H1 (cell line): ENCODE measurements at regions not wholly inside any gene's neighbourhood (a gene's known extent, or its start where the extent isn't known, plus 50 kb on each side); places are given as distances from the start of the nearest gene placed in this dataset.

Experiments
- CTCF ChIA-PET: fragments of 300-600 bp; sonication (Branson Sonifier 250); formaldehyde crosslinking; loops from one replicate; lab custom pipeline; 2021; ENCODE audit not compliant: partially characterized antibody; lab: Charles Lee
- POLR2A ChIA-PET: fragments of 300-600 bp; sonication (Branson Sonifier 250); formaldehyde crosslinking; loops from one replicate; lab custom pipeline; 2021; ENCODE audit warnings: inconsistent platforms; ENCODE audit not compliant: partially characterized antibody; lab: Charles Lee
- DNase-seq, 2 experiments: peaks; one replicate each; pipeline versions ENCODE4 v3.0.0 to v3.0.0-alpha.2; 2010 to 2022; ENCODE audit warnings: low spot score in 2 of 2, low read depth in 1 of 2, mixed read lengths in 1 of 2
- FAIRE-seq: peaks from 2 replicates; lab custom pipeline; 2011; peaks lifted over from hg19 to GRCh38; lab: Jason Lieb, UNC
- H2AFZ ChIP-seq: 2 replicates; pipeline ENCODE4 v1.8.1; 2012; ENCODE audit warnings: low read length, inconsistent platforms
- H2AK5ac ChIP-seq: 2 replicates; pipeline ENCODE4 v1.6.1; 2013; ENCODE audit warnings: low read depth, low read length
- H2BK120ac ChIP-seq: replicated peaks from 2 replicates; pipeline ENCODE3; 2013; ENCODE audit warnings: low read depth, low read length, inconsistent platforms
- H2BK12ac ChIP-seq: 2 replicates; pipeline ENCODE4 v1.6.1; 2013; ENCODE audit warnings: low read depth, low read length
- H2BK15ac ChIP-seq: 2 replicates; pipeline ENCODE4 v1.6.1; 2013; ENCODE audit warnings: low read length
- H2BK20ac ChIP-seq: 2 replicates; pipeline ENCODE4 v1.6.1; 2013; ENCODE audit warnings: low read length
- H2BK5ac ChIP-seq: 2 replicates; pipeline ENCODE4 v1.6.1; 2013; ENCODE audit warnings: low read depth, low read length
- H3K14ac ChIP-seq: 2 replicates; pipeline ENCODE4 v1.6.1; 2013; ENCODE audit warnings: inconsistent platforms; ENCODE audit not compliant: insufficient read length
- H3K18ac ChIP-seq: 2 replicates; pipeline ENCODE4 v1.6.1; 2013; ENCODE audit warnings: low read length; ENCODE audit errors: extremely low read depth
- H3K23ac ChIP-seq: 2 replicates; pipeline ENCODE4 v1.6.1; 2013; ENCODE audit warnings: inconsistent platforms; ENCODE audit not compliant: insufficient read length
- H3K23me2 ChIP-seq: 2 replicates; pipeline ENCODE4 v1.6.1; 2013; ENCODE audit warnings: low read depth, low read length
- H3K27ac ChIP-seq: 2 replicates; pipeline ENCODE4 v1.6.1; 2011; ENCODE audit warnings: low read depth, low read length, inconsistent platforms
- H3K27me3 ChIP-seq, 4 experiments: replicated peaks in 1 of 4; 1 replicate in 1 of 4; 2 replicates in 3 of 4; pipeline versions ENCODE4 v1.6.1 to v1.8.1; 2011 to 2013; ENCODE audit warnings: low read length in 3 of 4, mild to moderate bottlenecking in 3 of 4, inconsistent platforms in 2 of 4, mixed read lengths in 2 of 4, moderate library complexity in 1 of 4; ENCODE audit not compliant: control insufficient read depth in 3 of 4, insufficient read depth in 3 of 4; ENCODE audit errors: extremely low read depth in 1 of 4
- H3K36me3 ChIP-seq, 4 experiments: 2 replicates each; pipeline versions ENCODE4 v1.6.1 to v1.8.1; 2011 to 2013; ENCODE audit warnings: mild to moderate bottlenecking in 4 of 4, low read length in 3 of 4, moderate library complexity in 2 of 4, control low read depth in 1 of 4, inconsistent platforms in 1 of 4; ENCODE audit not compliant: insufficient read depth in 4 of 4, control insufficient read depth in 2 of 4
- H3K4ac ChIP-seq: replicated peaks from 2 replicates; pipeline ENCODE3; 2013; ENCODE audit warnings: low read length, low read depth, mixed read lengths, inconsistent platforms; ENCODE audit not compliant: insufficient read length
- H3K4me1 ChIP-seq, 4 experiments: replicated peaks in 1 of 4; 1 replicate in 1 of 4; 2 replicates in 3 of 4; pipeline versions ENCODE4 v1.6.1 to v1.8.1; 2011 to 2013; ENCODE audit warnings: low read length in 3 of 4, inconsistent platforms in 2 of 4, mixed read lengths in 1 of 4; ENCODE audit not compliant: insufficient read depth in 4 of 4, control insufficient read depth in 3 of 4
- H3K4me2 ChIP-seq, 2 experiments: 2 replicates each; pipeline versions ENCODE4 v1.6.1 to v1.8.1; 2011 to 2013; ENCODE audit warnings: low read depth in 2 of 2, low read length in 2 of 2, control low read depth in 1 of 2, inconsistent platforms in 1 of 2, mild to moderate bottlenecking in 1 of 2; ENCODE audit not compliant: insufficient read depth in 1 of 2
- H3K4me3 ChIP-seq, 4 experiments: fragments of 200-600, 300-600 bp in 1 of 4; sonication (generic), shearing (Covaris generic), sonication (Bioruptor Twin) in 1 of 4; 2 replicates each; pipeline versions ENCODE4 v1.5.1 to v1.8.1; 2011 to 2016; ENCODE audit warnings: low read length in 4 of 4, low read depth in 3 of 4, control low read depth in 2 of 4, inconsistent platforms in 2 of 4, mild to moderate bottlenecking in 2 of 4, mixed read lengths in 1 of 4, moderate library complexity in 1 of 4; ENCODE audit not compliant: insufficient read depth in 2 of 4; ENCODE audit errors: extremely low read depth in 1 of 4
- H3K56ac ChIP-seq: replicated peaks from 2 replicates; pipeline ENCODE3; 2013; ENCODE audit warnings: low read depth, mild to moderate bottlenecking, mixed read lengths, low read length, inconsistent platforms; ENCODE audit not compliant: insufficient read length
- H3K79me1 ChIP-seq: 2 replicates; pipeline ENCODE4 v1.6.1; 2013; ENCODE audit warnings: low read depth, low read length, control low read depth
- H3K79me2 ChIP-seq, 2 experiments: 2 replicates each; pipeline versions ENCODE4 v1.6.1 to v1.8.1; 2012 to 2013; ENCODE audit warnings: low read length in 2 of 2, mild to moderate bottlenecking in 2 of 2, inconsistent platforms in 1 of 2; ENCODE audit not compliant: insufficient read depth in 2 of 2, control insufficient read depth in 1 of 2
- H3K9ac ChIP-seq, 4 experiments: replicated peaks in 1 of 4; 1 replicate in 1 of 4; 2 replicates in 3 of 4; pipeline versions ENCODE4 v1.6.1 to v1.8.1; 2011 to 2013; ENCODE audit warnings: low read depth in 3 of 4, low read length in 3 of 4, control low read depth in 2 of 4, mild to moderate bottlenecking in 2 of 4, moderate library complexity in 2 of 4, inconsistent platforms in 1 of 4; ENCODE audit errors: extremely low read depth in 1 of 4
- H3K9me3 ChIP-seq, 2 experiments: 2 replicates each; pipeline versions ENCODE4 v1.6.1 to v1.8.1; 2012 to 2013; ENCODE audit warnings: mild to moderate bottlenecking in 2 of 2, moderate library complexity in 2 of 2, control low read depth in 1 of 2, inconsistent platforms in 1 of 2, low read depth in 1 of 2, low read length in 1 of 2, mixed read lengths in 1 of 2; ENCODE audit not compliant: insufficient read depth in 2 of 2
- H4K20me1 ChIP-seq, 2 experiments: replicated peaks in 1 of 2; 2 replicates each; pipeline versions ENCODE3 to v1.8.1; 2011 to 2013; ENCODE audit warnings: inconsistent platforms in 2 of 2, low read length in 2 of 2, mild to moderate bottlenecking in 1 of 2; ENCODE audit not compliant: insufficient read depth in 2 of 2, control insufficient read depth in 1 of 2
- H4K5ac ChIP-seq: 2 replicates; pipeline ENCODE4 v1.6.1; 2013; ENCODE audit warnings: low read length, low read depth, mixed read lengths, inconsistent platforms; ENCODE audit not compliant: insufficient read length
- H4K8ac ChIP-seq: 2 replicates; pipeline ENCODE4 v1.8.0; 2013; ENCODE audit warnings: mild to moderate bottlenecking, moderate library complexity, low read length, inconsistent platforms; ENCODE audit not compliant: insufficient read depth; ENCODE audit errors: extremely low read depth
- H4K91ac ChIP-seq: replicated peaks from 2 replicates; pipeline ENCODE3; 2013; ENCODE audit warnings: low read length, mixed read lengths, inconsistent platforms; ENCODE audit not compliant: insufficient read length
- CBX8 ChIP-seq: fragments of 300-800, 300-1000 bp; sonication (generic); IDR thresholded peaks from 2 replicates; pipeline ENCODE4 v1.7.1; 2016; ENCODE audit warnings: low read depth, low read length, borderline replicate concordance
- HDAC2 ChIP-seq, 2 experiments: fragments of 300-600 bp in 1 of 2; sonication (generic) in 1 of 2; IDR thresholded peaks; 2 replicates each; pipeline ENCODE4 v1.6.1; 2011 to 2012; ENCODE audit warnings: low read depth in 2 of 2, low read length in 2 of 2, mild to moderate bottlenecking in 2 of 2, moderate library complexity in 2 of 2, borderline replicate concordance in 1 of 2, inconsistent platforms in 1 of 2
- JUN ChIP-seq: IDR thresholded peaks from 2 replicates; pipeline ENCODE4 v1.6.1; 2011; ENCODE audit warnings: low read depth, mild to moderate bottlenecking, improper control_type of control experiment, low read length
- JUND ChIP-seq: IDR thresholded peaks from 2 replicates; pipeline ENCODE4 v1.6.1; 2011; ENCODE audit warnings: mild to moderate bottlenecking, improper control_type of control experiment, low read length
- SIRT6 ChIP-seq: IDR thresholded peaks from one replicate; pipeline ENCODE4 v1.7.1; 2012; ENCODE audit warnings: low read length, inconsistent platforms
- SIX5 ChIP-seq: IDR thresholded peaks from 2 replicates; pipeline ENCODE4 v1.6.1; 2011; ENCODE audit warnings: mild to moderate bottlenecking, low read depth, low read length
- SP4 ChIP-seq: IDR thresholded peaks from 2 replicates; pipeline ENCODE4 v1.6.1; 2012; ENCODE audit warnings: low read length, inconsistent platforms
- SRF ChIP-seq: IDR thresholded peaks from 2 replicates; pipeline ENCODE4 v1.6.1; 2011; ENCODE audit warnings: mild to moderate bottlenecking, low read depth, low read length, moderate library complexity

- H3K56ac ChIP-seq = no peak overlapping the region
- peaks cover 0 to 4% of the 10 kb centered on the region in 2 experiments; a peak in 1 of 4 replicates for H3K9me3 ChIP-seq
- no peaks in the 10 kb centered on the region for H3K23me2 ChIP-seq
- no peak overlapping the region for H4K5ac ChIP-seq
- H3K27me3 ChIP-seq = no peaks in the 10 kb centered on the region
- no peak overlapping the region for H3K9ac ChIP-seq
- no peaks in the 10 kb centered on the region for H3K79me1 ChIP-seq
- H2AK5ac ChIP-seq = no peak overlapping the region
- no peak overlapping the region for H3K4me2 ChIP-seq
- H3K4ac ChIP-seq = no peak overlapping the region
- ChIA-PET CTCF (no interaction called here), POLR2A (no interaction called here)
- no peak overlapping the region for H2BK5ac ChIP-seq
- no peak overlapping the region for H3K27ac ChIP-seq
- H4K91ac ChIP-seq = no peak overlapping the region
- H3K23ac ChIP-seq = no peak overlapping the region
- no peak for FAIRE-seq
- H3K4me3 ChIP-seq = no peak overlapping the region
- H3K18ac ChIP-seq = no peak overlapping the region
- H3K79me2 ChIP-seq = no peaks in the 10 kb centered on the region
- H2BK120ac ChIP-seq = no peak overlapping the region
- no peak overlapping the region for H2BK12ac ChIP-seq
- peaks cover 0 to 3% (median 0%) of the 10 kb centered on the region in 4 experiments; a peak in 1 of 7 replicates for H3K4me1 ChIP-seq
- no peak overlapping the region for H2BK20ac ChIP-seq
- DNase-seq = no peak
- H2AFZ ChIP-seq = no peak overlapping the region
- TF ChIP-seq CBX8 (no peak), HDAC2 (IDR thresholded peaks at IDR 0.05; ENCODE audit: borderline replicate concordance in 1 of 2, low read depth in 2 of 2, low read length in 2 of 2) (no peak), SP4 (no peak), JUND (no peak), JUN (no peak), SIRT6 (no peak), SRF (no peak), SIX5 (no peak)
- H2BK15ac ChIP-seq = no peak overlapping the region
- H4K8ac ChIP-seq = no peak overlapping the region
- H3K36me3 ChIP-seq = no peaks in the 10 kb centered on the region
- H3K14ac ChIP-seq = no peak overlapping the region
- H4K20me1 ChIP-seq = no peaks in the 10 kb centered on the region
Observed at GRCh38 chr6:140908505-140908904, 1224.2 kb upstream of the GJE1 start.
